Inferior parietal cortex (tissue), 1 donor: ENCODE measurements at regions not wholly inside any gene's neighbourhood (a gene's known extent, or its start where the extent isn't known, plus 50 kb on each side); places are given as distances from the start of the nearest gene placed in this dataset.
A peak's percentile ranks its signal among the peaks of the same experiment; 100 is the strongest.
"Not testable (repeated sequence)": the region's sequence is repeated elsewhere in the genome, so short reads cannot be mapped to it uniquely, and the experiment has no call there.

ENCODE experiments used
- DNase-seq: peaks from one replicate; pipeline ENCODE4 v3.0.0-alpha.2; 2016; ENCODE audit errors: extremely low spot score

GRCh38 chr6:12478921-12479320 lies 188.8 kb downstream of the EDN1 start:
- no peak for DNase-seq

GRCh38 chr6:12479451-12479850 lies 189.3 kb downstream of the EDN1 start:
- no peak for DNase-seq

GRCh38 chr6:12479881-12480280 lies 189.7 kb downstream of the EDN1 start:
- DNase-seq = no peak

- no peak for DNase-seq
These were observed 190.2 kb downstream of the EDN1 start for GRCh38 chr6:12480379-12480778.

- DNase-seq = no peak
These were observed 191.1 kb downstream of the EDN1 start for GRCh38 chr6:12481292-12481691.

GRCh38 chr6:12481850-12482249 lies 191.7 kb downstream of the EDN1 start:
- DNase-seq = no peak

- DNase-seq = no peak
These were observed 192.5 kb downstream of the EDN1 start for GRCh38 chr6:12482386-12483375.

GRCh38 chr6:12483712-12484111 lies 193.6 kb downstream of the EDN1 start:
- no peak for DNase-seq

GRCh38 chr6:12484519-12484918 lies 194.4 kb downstream of the EDN1 start:
- no peak for DNase-seq

GRCh38 chr6:12485226-12485764 lies 195.1 kb downstream of the EDN1 start:
- no peak for DNase-seq

GRCh38 chr6:12485837-12486236 lies 195.7 kb downstream of the EDN1 start:
- no peak for DNase-seq

- no peak for DNase-seq
These were observed 200.3 kb downstream of the EDN1 start for GRCh38 chr6:12490351-12490903.

GRCh38 chr6:12490904-12491571 lies 200.9 kb downstream of the EDN1 start:
- DNase-seq = peak; percentile 16

- not testable (repeated sequence) for DNase-seq
These were observed 202.8 kb downstream of the EDN1 start for GRCh38 chr6:12492929-12493328.

GRCh38 chr6:12493446-12493845 lies 203.3 kb downstream of the EDN1 start:
- DNase-seq = no peak

GRCh38 chr6:12494161-12494560 lies 204.0 kb downstream of the EDN1 start:
- no peak for DNase-seq

GRCh38 chr6:12501990-12502389 lies 211.8 kb downstream of the EDN1 start:
- DNase-seq = no peak

- DNase-seq = no peak
These were observed 212.1 kb upstream of the PHACTR1 start for GRCh38 chr6:12504325-12504966.

- DNase-seq = no peak
These were observed 211.1 kb upstream of the PHACTR1 start for GRCh38 chr6:12505486-12505885.

- peak; percentile 15 for DNase-seq
These were observed 210.4 kb upstream of the PHACTR1 start for GRCh38 chr6:12506159-12506558.

- DNase-seq = no peak
These were observed 208.9 kb upstream of the PHACTR1 start for GRCh38 chr6:12507636-12508035.

- no peak for DNase-seq
These were observed 208.0 kb upstream of the PHACTR1 start for GRCh38 chr6:12508553-12508952.
